Duodenal mucosa (tissue), 2 donors: ENCODE measurements at regions not wholly inside any gene's neighbourhood (a gene's known extent, or its start where the extent isn't known, plus 50 kb on each side); places are given as distances from the start of the nearest gene placed in this dataset.

Experiments
- H3K27ac ChIP-seq: one replicate; pipeline ENCODE4 v1.7.0; 2013; ENCODE audit warnings: low read depth, low read length
- H3K27me3 ChIP-seq, 2 donors: one replicate each; pipeline ENCODE4 v1.7.0; 2013; ENCODE audit warnings: low read length in 2 of 2, control low read depth in 1 of 2; ENCODE audit not compliant: insufficient read depth in 2 of 2, control insufficient read depth in 1 of 2
- H3K36me3 ChIP-seq, 2 donors: one replicate each; pipeline ENCODE4 v1.7.0; 2013; ENCODE audit warnings: low read length in 2 of 2, control low read depth in 1 of 2; ENCODE audit not compliant: insufficient read depth in 2 of 2, control insufficient read depth in 1 of 2
- H3K4me1 ChIP-seq, 2 donors: one replicate each; pipeline ENCODE4 v1.7.0; 2013; ENCODE audit warnings: low read length in 2 of 2, control low read depth in 1 of 2; ENCODE audit not compliant: insufficient read depth in 2 of 2, control insufficient read depth in 1 of 2
- H3K4me3 ChIP-seq, 2 donors: one replicate each; pipeline ENCODE4 v1.7.0; 2013; ENCODE audit warnings: low read length in 2 of 2, low read depth in 1 of 2
- H3K9ac ChIP-seq, 2 donors: one replicate each; pipeline ENCODE4 v1.7.0; 2013; ENCODE audit warnings: low read length in 2 of 2, low read depth in 1 of 2
- H3K9me3 ChIP-seq, 2 donors: one replicate each; pipeline ENCODE4 v1.7.0; 2013; ENCODE audit warnings: low read length in 2 of 2, control low read depth in 1 of 2; ENCODE audit not compliant: control insufficient read depth in 1 of 2

- H3K27me3 ChIP-seq: no peaks in the 10 kb centered on the region
- H3K9me3 ChIP-seq: no peaks in the 10 kb centered on the region
- no peak overlapping the region for H3K9ac ChIP-seq
- H3K4me3 ChIP-seq: no peak overlapping the region
- H3K4me1 ChIP-seq: no peaks in the 10 kb centered on the region
- no peaks in the 10 kb centered on the region for H3K36me3 ChIP-seq
- no peak overlapping the region for H3K27ac ChIP-seq
These were observed 581.4 kb upstream of the MMS22L start for GRCh38 chr6:97864366-97864765.

DNA sequence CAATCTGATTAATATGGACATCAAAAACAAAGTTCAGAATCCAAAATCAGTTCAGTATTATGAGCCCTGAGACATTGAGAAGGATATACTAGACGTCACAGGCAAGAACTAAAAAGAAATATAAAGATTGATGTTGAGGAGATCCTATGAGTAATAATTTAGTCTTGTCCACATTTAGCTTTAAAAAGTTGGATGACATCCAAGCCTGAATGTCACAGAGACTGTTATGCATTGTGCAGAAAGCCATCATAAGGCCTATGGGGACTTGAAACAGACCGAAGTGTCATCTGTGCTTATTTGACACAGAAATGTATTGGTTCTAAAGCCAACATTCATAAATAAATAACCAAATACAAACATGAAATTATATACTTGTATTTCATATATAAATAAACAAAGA is 581.8 kb upstream of the MMS22L start:
- Histone ChIP-seq H3K27me3 (no peaks in the 10 kb centered on the region), H3K9ac (no peak overlapping the region), H3K27ac (no peak overlapping the region), H3K4me3 (no peak overlapping the region), H3K4me1 (no peaks in the 10 kb centered on the region), H3K9me3 (no peaks in the 10 kb centered on the region), H3K36me3 (no peaks in the 10 kb centered on the region)

DNA sequence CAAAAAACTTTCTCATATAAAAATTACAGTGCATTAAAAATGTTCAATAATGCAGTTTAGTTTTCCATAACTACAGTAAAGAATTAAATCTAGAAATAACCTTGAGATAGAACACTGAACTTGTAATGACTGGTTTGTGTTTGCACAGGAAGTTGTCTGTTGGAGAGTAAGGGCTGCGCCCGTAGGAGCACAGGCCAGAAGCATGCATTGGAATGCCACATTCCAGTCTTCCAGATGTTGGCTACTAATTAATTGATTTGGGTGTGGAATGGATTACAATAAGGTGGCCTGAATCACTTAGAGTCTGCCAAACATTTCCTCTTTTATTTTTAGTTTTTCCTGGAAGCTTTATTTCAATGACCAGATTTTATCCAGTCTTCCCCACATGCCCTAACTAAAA is 582.6 kb upstream of the MMS22L start:
- no peaks in the 10 kb centered on the region for H3K36me3 ChIP-seq
- H3K27ac ChIP-seq: no peak overlapping the region
- no peak overlapping the region for H3K4me3 ChIP-seq

DNA sequence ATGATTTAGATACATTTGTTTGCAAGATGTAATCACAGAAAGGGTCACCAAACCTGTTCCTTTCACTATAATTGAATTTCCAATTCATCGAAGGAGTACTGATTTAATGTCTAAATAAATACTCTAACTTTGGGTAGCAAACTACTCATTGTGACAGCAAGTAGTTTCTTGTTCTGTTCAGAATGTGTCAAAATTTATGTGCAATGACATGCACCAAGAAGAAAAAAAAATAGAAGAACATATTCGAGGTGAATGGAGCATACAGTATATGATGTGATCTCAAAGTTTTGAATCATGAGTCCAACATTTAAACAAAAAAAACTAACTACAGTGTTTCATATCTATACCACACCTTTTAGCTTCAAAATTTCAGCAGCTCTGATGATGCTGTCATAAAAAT is 583.6 kb upstream of the MMS22L start:
- Histone ChIP-seq H3K4me1 (no peaks in the 10 kb centered on the region), H3K4me3 (no peak overlapping the region)

More for the DNA sequence above, 582.6 kb upstream of the MMS22L start:
- Histone ChIP-seq H3K9ac (no peak overlapping the region), H3K4me1 (no peaks in the 10 kb centered on the region), H3K9me3 (no peaks in the 10 kb centered on the region), H3K27me3 (no peaks in the 10 kb centered on the region)

DNA sequence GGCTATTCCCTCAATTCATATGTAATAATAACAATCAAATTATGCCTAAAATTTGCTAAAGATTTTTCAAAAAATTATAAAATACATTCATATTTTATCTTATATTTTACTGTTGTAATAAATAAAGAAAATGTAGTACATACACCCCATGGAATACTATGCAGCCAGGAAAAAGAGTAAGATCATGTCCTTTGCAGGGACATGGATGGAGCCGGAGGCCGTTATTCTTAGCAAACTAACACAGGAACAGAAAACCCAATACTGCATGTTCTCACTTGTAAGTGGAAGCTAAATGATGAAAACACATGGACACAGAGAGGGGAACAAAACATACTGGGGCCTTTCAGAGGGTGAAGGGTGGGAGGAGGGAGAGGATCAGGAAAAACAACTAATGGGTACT is 584.2 kb upstream of the MMS22L start:
- no peaks in the 10 kb centered on the region for H3K9me3 ChIP-seq
- no peaks in the 10 kb centered on the region for H3K27me3 ChIP-seq
- no peak overlapping the region for H3K4me3 ChIP-seq
- no peak overlapping the region for H3K9ac ChIP-seq
- H3K4me1 ChIP-seq: no peaks in the 10 kb centered on the region
- H3K27ac ChIP-seq: no peak overlapping the region
- no peaks in the 10 kb centered on the region for H3K36me3 ChIP-seq

More for the DNA sequence above, 583.6 kb upstream of the MMS22L start:
- H3K27ac ChIP-seq: no peak overlapping the region
- H3K9ac ChIP-seq: no peak overlapping the region
- H3K9me3 ChIP-seq: no peaks in the 10 kb centered on the region
- H3K36me3 ChIP-seq: no peaks in the 10 kb centered on the region
- H3K27me3 ChIP-seq: no peaks in the 10 kb centered on the region

GRCh38 chr6:97870273-97870672 is 587.3 kb upstream of the MMS22L start:
- H3K9ac ChIP-seq: no peak overlapping the region

GRCh38 chr6:97876711-97877110 is 593.7 kb upstream of the MMS22L start:
- Histone ChIP-seq H3K27me3 (no peaks in the 10 kb centered on the region), H3K4me3 (no peak overlapping the region), H3K36me3 (no peaks in the 10 kb centered on the region), H3K27ac (no peak overlapping the region), H3K9me3 (no peaks in the 10 kb centered on the region), H3K4me1 (no peaks in the 10 kb centered on the region), H3K9ac (no peak overlapping the region)

More at GRCh38 chr6:97870273-97870672, 587.3 kb upstream of the MMS22L start:
- Histone ChIP-seq H3K9me3 (no peaks in the 10 kb centered on the region), H3K4me1 (no peaks in the 10 kb centered on the region), H3K36me3 (no peaks in the 10 kb centered on the region), H3K27me3 (no peaks in the 10 kb centered on the region), H3K27ac (no peak overlapping the region), H3K4me3 (no peak overlapping the region)

- no peak overlapping the region for H3K27ac ChIP-seq
- no peaks in the 10 kb centered on the region for H3K36me3 ChIP-seq
- no peak overlapping the region for H3K9ac ChIP-seq
- H3K9me3 ChIP-seq: no peaks in the 10 kb centered on the region
- no peaks in the 10 kb centered on the region for H3K4me1 ChIP-seq
- H3K4me3 ChIP-seq: no peak overlapping the region
- no peaks in the 10 kb centered on the region for H3K27me3 ChIP-seq
These were observed 599.7 kb upstream of the MMS22L start for GRCh38 chr6:97882755-97883154.

DNA sequence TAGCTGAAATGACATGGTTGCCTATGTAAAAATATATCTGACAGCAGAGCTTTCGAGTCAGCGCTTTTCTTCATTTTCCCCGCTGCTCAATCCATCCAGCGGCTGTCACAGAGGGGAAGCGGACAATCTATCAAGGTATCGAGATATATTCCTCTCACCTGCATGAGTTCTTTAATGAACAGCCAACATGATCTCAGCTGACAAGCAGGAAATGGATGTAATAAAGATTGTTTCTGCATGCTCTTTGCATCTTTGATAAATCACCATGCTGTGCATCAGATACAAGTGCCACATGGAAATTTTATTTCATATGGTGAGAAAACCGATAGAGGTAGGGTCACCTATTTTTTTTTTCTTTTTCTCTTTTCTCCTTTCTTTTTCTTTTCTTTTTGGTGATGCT is 602.3 kb upstream of the MMS22L start:
- no peaks in the 10 kb centered on the region for H3K9me3 ChIP-seq
- no peaks in the 10 kb centered on the region for H3K27me3 ChIP-seq
- H3K4me3 ChIP-seq: no peak overlapping the region
- no peaks in the 10 kb centered on the region for H3K4me1 ChIP-seq
- H3K9ac ChIP-seq: no peak overlapping the region
- H3K36me3 ChIP-seq: no peaks in the 10 kb centered on the region
- H3K27ac ChIP-seq: no peak overlapping the region

- H3K4me1 ChIP-seq: no peaks in the 10 kb centered on the region
- no peaks in the 10 kb centered on the region for H3K27me3 ChIP-seq
- H3K36me3 ChIP-seq: no peaks in the 10 kb centered on the region
- no peak overlapping the region for H3K9ac ChIP-seq
- H3K27ac ChIP-seq: no peak overlapping the region
- H3K9me3 ChIP-seq: no peaks in the 10 kb centered on the region
- no peak overlapping the region for H3K4me3 ChIP-seq
These were observed 602.8 kb upstream of the MMS22L start for GRCh38 chr6:97885828-97886227.

- Histone ChIP-seq H3K9ac (no peak overlapping the region), H3K4me3 (no peak overlapping the region), H3K27me3 (no peaks in the 10 kb centered on the region), H3K27ac (no peak overlapping the region), H3K36me3 (no peaks in the 10 kb centered on the region), H3K4me1 (no peaks in the 10 kb centered on the region), H3K9me3 (no peaks in the 10 kb centered on the region)
These were observed 618.5 kb upstream of the MMS22L start for GRCh38 chr6:97901531-97901930.
